ENCODE measurements at regions not wholly inside any gene's neighbourhood (a gene's known extent, or its start where the extent isn't known, plus 50 kb on each side); places are given as distances from the start of the nearest gene placed in this dataset.
"Not testable (repeated sequence)": the region's sequence is repeated elsewhere in the genome, so short reads cannot be mapped to it uniquely, and the experiment has no call there.

- H3K27ac ChIP-seq = no peak overlapping the region
- TF ChIP-seq ZFX (IDR thresholded peaks at IDR 0.05; ENCODE audit: borderline replicate concordance) = no peak
- TF ChIP-seq CTCF (IDR thresholded peaks at IDR 0.05) = no peak
These were observed 84.5 kb upstream of the MANSC4 start for GRCh38 chr12:27864521-27864920.

- TF ChIP-seq ZFX (IDR thresholded peaks at IDR 0.05; ENCODE audit: borderline replicate concordance) (no peak), CTCF (IDR thresholded peaks at IDR 0.05) (no peak)
- no peak overlapping the region for H3K27ac ChIP-seq
These were observed 83.8 kb upstream of the MANSC4 start for GRCh38 chr12:27863839-27864238.

GRCh38 chr12:27861428-27862167, 81.6 kb upstream of the MANSC4 start:
- H3K27ac ChIP-seq = no peak overlapping the region
- TF ChIP-seq CTCF (IDR thresholded peaks at IDR 0.05) = no peak
- TF ChIP-seq ZFX (IDR thresholded peaks at IDR 0.05; ENCODE audit: borderline replicate concordance) = no peak

DNA sequence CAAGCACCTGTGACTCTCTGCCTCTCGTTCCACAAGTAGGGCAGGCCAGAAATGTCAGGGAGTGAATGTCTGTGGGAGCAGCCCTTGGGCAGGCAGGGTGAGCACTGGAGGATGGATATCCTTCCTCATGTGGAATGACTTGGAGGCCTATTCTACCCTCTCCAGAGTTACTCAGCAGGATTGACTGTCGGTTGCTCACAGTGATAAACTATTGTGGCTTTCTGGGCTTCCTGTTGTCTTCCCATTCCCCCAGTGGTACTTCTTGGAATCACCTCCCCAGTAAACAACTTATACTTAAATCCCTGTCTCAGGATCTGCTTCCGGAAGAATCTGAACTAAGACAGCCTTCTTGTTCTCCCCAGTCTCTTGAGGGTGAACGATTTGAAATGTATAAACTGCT, 79.6 kb upstream of the MANSC4 start:
- TF ChIP-seq ZFX (IDR thresholded peaks at IDR 0.05; ENCODE audit: borderline replicate concordance) (no peak), CTCF (IDR thresholded peaks at IDR 0.05) (no peak)
- no peak overlapping the region for H3K27ac ChIP-seq

DNA sequence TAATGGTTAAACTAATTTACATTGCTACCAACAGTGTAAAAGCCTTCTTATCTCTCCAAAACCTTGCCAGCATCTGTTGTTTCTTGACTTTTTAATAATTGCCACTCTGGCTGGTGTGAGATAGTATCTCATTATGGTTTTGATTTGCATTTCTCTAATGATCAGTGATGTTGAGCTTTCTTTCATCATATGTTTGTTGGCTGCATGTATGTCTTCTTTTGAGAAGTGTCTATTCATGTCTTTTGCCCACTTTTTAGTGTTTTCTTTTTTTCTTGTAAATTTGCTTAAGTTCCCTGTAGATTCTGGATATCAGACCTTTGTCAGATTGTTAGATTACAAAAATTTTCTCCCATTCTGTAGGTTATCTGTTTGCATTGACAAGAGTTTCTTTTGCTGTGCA, 77.0 kb upstream of the MANSC4 start:
- H3K27ac ChIP-seq = not testable (repeated sequence)

DNA sequence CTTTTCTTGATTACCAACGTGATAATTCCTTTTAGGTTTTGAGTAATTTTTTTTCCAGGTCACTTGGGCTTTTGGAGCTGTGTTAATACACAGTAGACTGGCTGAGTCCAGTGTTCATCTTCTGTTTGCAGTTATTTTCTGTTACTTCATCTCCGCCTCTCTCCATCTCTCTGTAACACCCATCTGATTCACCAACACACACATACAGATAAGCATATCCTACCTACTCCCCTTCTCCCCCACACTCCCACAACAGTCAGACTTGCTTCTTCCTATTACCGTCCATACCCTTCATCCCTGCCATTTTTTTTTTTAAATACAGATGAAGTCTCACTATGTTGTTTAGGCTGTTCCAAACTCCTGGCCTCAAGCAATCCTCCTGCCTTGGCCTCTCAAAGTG, 72.7 kb upstream of the MANSC4 start:
- no peak for TF ChIP-seq CTCF (IDR thresholded peaks at IDR 0.05)
- TF ChIP-seq ZFX (IDR thresholded peaks at IDR 0.05; ENCODE audit: borderline replicate concordance) = no peak
- H3K27ac ChIP-seq = no peak overlapping the region

Data from 22Rv1 (cell line).